ENCODE measurements at regions not wholly inside any gene's neighbourhood (a gene's known extent, or its start where the extent isn't known, plus 50 kb on each side); places are given as distances from the start of the nearest gene placed in this dataset.

DNA sequence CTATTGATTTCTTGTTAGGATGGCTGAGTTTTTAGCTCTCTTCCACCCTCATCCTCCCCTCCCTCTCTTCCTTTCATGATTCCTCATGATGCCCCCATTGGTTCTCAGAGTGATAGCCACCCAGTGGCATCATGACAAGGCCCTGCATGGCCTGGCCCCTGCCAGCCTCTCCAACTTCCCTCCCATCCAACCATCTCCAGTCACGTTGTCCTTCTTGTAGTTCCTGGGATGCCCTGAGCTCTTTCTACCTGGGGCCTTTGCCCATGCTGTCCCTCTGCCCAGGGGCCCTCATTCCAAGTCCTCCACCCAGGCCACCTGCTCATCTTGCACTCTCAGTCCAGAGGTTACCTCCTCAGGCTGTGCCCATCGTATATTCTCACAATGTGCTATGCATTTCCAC, 247.5 kb downstream of the TFCP2L1 start:
- TF ChIP-seq, protein P1, sequence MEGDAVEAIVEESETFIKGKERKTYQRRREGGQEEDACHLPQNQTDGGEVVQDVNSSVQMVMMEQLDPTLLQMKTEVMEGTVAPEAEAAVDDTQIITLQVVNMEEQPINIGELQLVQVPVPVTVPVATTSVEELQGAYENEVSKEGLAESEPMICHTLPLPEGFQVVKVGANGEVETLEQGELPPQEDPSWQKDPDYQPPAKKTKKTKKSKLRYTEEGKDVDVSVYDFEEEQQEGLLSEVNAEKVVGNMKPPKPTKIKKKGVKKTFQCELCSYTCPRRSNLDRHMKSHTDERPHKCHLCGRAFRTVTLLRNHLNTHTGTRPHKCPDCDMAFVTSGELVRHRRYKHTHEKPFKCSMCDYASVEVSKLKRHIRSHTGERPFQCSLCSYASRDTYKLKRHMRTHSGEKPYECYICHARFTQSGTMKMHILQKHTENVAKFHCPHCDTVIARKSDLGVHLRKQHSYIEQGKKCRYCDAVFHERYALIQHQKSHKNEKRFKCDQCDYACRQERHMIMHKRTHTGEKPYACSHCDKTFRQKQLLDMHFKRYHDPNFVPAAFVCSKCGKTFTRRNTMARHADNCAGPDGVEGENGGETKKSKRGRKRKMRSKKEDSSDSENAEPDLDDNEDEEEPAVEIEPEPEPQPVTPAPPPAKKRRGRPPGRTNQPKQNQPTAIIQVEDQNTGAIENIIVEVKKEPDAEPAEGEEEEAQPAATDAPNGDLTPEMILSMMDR (conservative IDR thresholded peaks at IDR 0.05): no peak
- no peak for TF ChIP-seq EZH2 (IDR thresholded peaks at IDR 0.05; ENCODE audit: low read depth)
